ENCODE measurements at regions not wholly inside any gene's neighbourhood (a gene's known extent, or its start where the extent isn't known, plus 50 kb on each side); places are given as distances from the start of the nearest gene placed in this dataset.
"Not testable (repeated sequence)": the region's sequence is repeated elsewhere in the genome, so short reads cannot be mapped to it uniquely, and the experiment has no call there.

DNA sequence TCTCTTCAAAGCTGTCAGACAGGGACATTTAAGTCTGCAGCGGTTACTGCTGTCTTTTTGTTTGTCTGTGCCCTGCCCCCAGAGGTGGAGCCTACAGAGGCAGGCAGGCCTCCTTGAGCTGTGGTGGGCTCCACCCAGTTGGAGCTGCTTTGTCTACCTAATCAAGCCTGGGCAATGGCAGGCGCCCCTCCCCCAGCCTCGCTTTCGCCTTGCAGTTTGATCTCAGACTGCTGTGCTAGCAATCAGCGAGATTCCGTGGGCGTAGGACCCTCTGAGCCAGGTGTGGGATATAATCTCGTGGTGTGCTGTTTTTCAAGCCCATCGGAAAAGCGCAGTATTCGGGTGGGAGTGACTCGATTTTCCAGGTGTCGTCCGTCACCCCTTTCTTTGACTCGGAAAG is 648.1 kb upstream of the RAG2 start:
- not testable (repeated sequence) for DNase-seq

- no peak for DNase-seq
Measured at GRCh38 chr11:37230865-37231264, 632.8 kb upstream of the RAG2 start.

GRCh38 chr11:37223962-37224361 is 625.9 kb upstream of the RAG2 start:
- DNase-seq: no peak

DNA sequence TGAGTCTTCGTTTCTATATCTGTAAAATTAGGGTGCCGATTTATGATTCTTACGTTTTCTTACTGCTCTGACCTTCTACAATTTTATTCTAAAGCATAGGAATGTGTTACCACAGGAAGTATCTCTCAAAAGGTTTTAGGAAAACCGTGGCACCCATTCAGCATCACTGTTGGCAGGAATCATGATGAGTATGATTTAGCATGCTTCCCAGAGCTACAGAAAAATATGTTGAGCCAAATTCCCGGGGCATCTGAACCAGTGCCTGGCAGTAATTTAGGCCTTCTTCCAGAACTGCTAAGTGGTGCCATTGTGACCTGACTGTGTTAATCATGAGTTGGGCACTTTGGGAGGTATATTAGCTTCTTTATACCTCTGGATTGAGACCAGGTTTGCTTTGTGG is 605.0 kb upstream of the RAG2 start:
- no peak for DNase-seq

DNA sequence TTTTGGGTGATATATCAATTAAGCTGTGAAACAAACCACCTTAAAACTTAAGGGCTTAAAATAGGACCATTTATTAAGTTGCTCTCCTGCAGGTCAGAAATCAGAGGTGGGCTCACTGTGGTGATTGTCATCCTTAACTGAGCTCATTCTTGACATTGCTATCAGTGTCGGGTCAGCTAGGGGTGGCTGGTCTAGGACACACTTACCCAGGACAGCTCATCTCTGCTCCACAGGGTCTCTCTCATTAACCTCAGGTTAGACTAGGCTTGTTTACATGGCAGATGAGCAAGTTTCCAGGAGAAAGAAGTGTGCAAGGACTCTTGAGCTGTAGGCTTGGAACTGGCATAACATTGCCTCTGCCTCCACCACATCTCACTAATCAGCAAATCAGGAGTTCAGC is 601.0 kb upstream of the RAG2 start:
- DNase-seq: no peak

DNA sequence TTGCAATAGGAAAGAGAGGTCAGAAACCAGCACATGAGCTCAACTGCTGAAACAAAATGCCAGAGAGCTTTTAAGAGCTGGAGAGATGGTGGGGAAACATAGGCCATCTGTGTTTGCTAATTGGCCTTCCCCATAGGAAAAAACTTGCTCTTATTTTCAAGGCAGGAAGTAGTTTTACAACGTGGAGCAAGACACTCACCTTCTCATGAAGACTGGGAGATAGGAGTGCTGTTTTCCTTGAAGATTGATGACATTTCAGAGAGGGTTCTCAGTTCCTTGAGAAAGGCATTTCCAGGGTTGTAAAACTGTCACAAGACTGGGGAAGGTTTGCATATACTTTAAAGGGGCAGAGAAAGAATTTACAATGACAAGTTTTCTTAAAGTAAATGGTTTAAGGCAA is 586.3 kb upstream of the RAG2 start:
- no peak for DNase-seq

DNA sequence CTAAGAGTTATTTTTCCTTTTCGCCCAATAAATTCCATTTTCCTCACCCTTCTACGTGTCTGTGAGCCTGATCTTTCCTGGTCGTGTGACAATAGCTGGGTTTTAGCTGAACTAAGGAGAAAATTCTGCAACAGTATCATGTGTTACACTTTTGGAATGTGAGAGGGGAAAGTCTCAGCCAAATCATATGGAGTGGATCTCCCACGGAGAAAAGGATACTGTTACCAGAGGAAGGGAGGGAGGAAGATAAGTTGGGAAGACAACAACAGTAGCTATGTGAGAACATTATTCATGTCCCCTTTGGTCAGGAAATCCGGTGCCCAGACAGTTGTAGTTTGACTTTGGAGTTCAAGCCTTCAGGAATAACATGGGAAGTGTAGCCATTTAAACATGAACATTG is 584.0 kb upstream of the RAG2 start:
- DNase-seq: no peak

DNA sequence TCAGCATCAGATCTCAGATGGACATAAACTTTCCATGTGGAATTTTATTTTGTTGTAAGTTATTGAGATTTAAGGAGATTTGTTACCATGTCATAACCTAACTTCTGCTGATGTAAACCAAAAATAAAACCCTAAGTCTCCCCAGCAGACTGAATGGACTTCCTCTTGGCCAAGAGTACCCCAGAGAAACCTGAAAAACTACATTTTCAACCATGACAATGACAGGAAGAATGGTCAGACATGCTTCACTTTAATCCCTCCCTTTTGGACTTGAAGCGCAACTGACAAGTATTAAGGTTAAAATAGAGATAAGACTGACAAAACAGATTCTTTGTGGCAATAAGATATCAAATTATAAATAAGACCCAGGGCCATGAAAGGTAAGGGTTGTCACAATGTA is 579.7 kb upstream of the RAG2 start:
- no peak for DNase-seq

DNA sequence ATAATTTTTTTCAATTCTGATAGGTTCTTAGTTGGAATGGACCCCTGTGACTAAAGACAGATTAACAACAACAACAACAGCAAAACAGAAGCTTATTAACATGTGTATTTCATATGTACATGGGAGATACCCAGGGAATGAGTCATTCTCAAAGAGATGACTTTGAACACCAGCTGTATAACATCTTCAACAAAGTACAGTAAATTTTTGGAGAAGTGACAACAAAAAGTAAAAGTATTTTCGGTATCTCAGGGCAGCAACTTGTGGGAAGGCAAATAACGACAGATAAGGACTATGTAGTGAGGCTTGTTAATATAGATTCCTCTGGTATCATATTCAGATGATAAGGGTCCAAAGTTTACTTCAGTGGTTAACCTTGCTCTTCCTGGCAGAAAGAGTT is 573.4 kb upstream of the RAG2 start:
- DNase-seq: no peak

DNA sequence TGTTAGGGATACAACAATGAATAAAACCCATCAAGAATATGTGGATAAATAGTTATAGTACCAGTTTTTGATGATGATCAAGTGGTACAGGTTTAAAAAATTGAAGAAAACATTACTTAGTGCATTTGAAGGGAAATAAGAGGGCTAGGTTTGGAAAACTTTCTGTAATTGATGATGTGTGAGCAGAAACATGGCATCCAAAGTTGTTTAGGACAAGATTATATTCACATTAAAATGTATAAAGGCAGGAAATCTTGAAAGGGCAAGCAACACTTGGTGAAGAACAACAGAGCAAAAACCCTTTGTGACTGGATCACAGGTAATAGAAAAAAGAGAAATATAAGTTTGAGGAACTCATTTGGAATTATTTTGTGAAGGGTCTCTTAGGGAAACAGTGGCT is 572.3 kb upstream of the RAG2 start:
- DNase-seq: no peak

GRCh38 chr11:37145434-37145833 is 547.4 kb upstream of the RAG2 start:
- not testable (repeated sequence) for DNase-seq

DNA sequence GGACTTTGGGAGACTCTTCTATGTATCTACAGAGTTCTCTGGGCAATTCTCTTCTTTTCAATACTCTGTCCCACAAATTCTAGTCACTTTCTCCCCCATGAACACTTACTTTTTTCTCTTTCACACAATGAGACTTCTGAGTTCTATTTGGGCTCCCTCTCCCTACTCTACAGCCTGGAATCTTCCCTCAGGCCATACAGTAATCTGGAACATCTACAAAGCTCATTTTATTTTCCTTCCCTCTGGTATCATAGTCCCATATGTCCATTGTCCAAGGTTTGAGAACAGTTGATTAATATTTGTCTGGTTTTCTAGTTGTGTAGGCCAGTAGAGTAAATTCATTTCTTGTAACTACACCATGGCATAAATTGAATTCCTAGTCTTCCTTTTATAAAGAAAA is 544.6 kb upstream of the RAG2 start:
- no peak for DNase-seq

DNA sequence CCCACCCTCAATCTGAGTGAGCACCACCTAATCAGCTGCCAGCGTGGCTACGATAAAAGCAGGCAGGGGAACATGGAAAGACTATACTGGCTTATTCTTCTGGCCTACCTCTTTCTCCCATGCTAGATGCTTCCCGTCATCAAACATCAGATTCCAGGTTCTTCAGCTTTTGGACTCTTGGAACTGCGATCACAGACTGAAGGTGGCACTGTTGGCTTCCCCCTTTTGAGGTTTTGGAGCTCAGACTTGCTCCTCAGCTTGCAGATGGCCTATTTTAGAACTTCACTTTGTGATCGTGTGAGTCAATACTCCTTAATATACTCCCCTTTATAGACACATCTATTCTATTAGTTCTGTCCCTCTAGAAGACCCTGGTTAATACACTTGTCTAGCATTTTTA is 543.7 kb upstream of the RAG2 start:
- DNase-seq: no peak

DNA sequence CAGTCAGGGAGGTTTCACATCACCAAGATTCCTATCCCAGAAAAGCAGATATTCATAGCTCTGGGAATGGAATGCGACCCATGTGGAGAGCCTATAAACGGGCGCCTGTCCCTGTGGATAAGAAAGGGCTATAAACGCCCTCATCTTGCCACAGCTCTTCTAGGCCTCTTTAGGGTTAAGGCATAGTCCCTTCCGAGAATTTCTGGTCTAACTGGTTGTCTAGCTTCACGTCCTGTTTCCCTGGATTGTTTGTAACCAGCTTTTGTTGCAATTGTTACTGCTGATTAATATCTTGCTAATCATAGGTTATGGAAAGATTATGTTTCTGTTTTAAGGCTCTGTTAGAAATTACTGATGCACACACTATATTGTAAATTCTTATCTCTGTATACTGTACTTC is 537.6 kb upstream of the RAG2 start:
- not testable (repeated sequence) for DNase-seq

- DNase-seq: no peak
Measured at GRCh38 chr11:37134637-37135036, 536.6 kb upstream of the RAG2 start.

GRCh38 chr11:37124384-37124783 is 526.3 kb upstream of the RAG2 start:
- no peak for DNase-seq

GRCh38 chr11:37115963-37116362 is 517.9 kb upstream of the RAG2 start:
- DNase-seq: no peak

GRCh38 chr11:37110385-37110784 is 512.3 kb upstream of the RAG2 start:
- DNase-seq: no peak

DNA sequence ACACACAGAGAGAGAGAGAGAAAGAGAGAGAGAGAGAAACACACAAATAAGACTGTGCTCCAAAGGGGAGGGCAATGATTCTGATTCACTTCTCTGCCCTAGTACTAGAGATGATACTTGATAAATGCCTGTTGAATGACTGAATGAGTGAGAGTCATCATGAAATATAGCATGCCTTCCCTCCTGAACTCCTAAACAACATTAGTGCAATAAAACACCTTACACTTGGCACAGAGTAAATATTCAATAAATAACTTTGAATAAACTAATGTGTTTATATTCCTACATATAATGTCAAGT is 511.2 kb upstream of the RAG2 start:
- DNase-seq: no peak

DNA sequence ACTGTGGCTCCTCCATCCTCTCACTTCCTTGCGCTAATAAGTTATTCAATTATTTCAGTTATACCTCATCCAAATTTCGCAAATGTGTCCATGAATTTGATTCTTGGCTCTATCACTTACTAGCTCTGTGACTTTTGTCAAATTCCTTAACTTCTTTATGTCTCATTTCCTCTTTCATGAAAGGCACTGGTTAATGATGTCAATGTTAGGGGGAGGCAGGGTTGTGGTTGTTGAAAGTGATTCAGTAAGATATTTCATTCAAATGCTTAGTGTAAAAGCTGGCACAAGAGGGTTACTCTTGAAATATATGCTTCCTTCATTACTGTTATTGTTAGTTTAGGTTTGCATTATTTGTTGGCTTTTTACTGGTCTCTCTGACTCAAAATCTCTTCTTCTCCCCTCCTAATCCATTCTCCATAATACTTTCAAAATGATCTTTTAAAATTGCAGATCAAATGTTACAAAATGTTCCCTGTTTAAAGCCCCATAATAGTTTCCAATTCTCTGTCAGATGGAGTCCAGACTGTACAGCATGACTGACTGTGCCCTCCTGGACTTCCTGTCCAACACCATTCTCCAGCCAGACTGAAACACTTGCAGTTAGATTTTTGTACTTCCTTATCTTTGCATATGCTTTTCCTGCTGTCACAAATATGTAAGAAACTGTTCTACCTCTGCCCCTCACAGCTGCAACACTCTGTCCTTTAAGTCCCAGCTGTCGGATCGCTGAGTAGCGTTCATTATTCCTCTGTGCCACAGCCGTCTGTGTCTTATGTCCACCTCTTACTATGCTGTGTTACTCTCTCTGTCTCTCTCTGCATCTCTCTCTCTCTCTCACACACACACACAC is 510.6 kb upstream of the RAG2 start:
- no peak for DNase-seq

- no peak for DNase-seq
Measured at GRCh38 chr11:37107831-37108230, 509.8 kb upstream of the RAG2 start.

- DNase-seq: no peak
Measured at GRCh38 chr11:37107415-37107814, 509.4 kb upstream of the RAG2 start.

GRCh38 chr11:37105427-37105826 is 507.4 kb upstream of the RAG2 start:
- DNase-seq: no peak

- no peak for DNase-seq
Measured at GRCh38 chr11:37104380-37104779, 506.3 kb upstream of the RAG2 start.

- DNase-seq: no peak
Measured at GRCh38 chr11:37100008-37100407, 502.0 kb upstream of the RAG2 start.

- DNase-seq: no peak
Measured at GRCh38 chr11:37092487-37092886, 494.5 kb upstream of the RAG2 start.

Measured in inflammatory macrophage treated with lipopolysaccharide for 1 hour (primary cell).